ENCODE measurements at regions not wholly inside any gene's neighbourhood (a gene's known extent, or its start where the extent isn't known, plus 50 kb on each side); places are given as distances from the start of the nearest gene placed in this dataset.

DNA sequence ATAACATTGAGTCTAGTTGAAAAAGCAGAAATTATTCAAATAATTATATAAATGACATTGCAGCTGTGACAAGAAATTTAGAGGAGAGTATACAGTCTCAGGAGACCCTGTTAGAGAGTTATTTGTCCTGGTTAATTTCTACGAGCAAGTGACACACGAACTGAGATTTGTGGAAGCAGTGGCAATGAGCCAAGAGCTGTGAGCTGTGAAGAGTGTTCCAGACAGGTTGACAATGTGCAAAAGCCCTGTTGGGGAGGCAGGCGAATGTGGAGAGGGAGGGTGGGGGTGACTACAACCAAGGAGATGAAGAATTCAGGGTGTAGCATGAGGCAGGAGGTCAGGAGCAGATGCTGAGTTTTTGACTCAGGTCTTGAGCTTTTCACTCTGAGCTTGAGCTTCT, 620.2 kb upstream of the TENM4 start:
- TF ChIP-seq, protein P1, sequence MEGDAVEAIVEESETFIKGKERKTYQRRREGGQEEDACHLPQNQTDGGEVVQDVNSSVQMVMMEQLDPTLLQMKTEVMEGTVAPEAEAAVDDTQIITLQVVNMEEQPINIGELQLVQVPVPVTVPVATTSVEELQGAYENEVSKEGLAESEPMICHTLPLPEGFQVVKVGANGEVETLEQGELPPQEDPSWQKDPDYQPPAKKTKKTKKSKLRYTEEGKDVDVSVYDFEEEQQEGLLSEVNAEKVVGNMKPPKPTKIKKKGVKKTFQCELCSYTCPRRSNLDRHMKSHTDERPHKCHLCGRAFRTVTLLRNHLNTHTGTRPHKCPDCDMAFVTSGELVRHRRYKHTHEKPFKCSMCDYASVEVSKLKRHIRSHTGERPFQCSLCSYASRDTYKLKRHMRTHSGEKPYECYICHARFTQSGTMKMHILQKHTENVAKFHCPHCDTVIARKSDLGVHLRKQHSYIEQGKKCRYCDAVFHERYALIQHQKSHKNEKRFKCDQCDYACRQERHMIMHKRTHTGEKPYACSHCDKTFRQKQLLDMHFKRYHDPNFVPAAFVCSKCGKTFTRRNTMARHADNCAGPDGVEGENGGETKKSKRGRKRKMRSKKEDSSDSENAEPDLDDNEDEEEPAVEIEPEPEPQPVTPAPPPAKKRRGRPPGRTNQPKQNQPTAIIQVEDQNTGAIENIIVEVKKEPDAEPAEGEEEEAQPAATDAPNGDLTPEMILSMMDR (IDR thresholded peaks at IDR 0.05): no peak
- no peak for TF ChIP-seq POLR2AphosphoS5 (IDR thresholded peaks at IDR 0.05)
